ENCODE measurements at regions not wholly inside any gene's neighbourhood (a gene's known extent, or its start where the extent isn't known, plus 50 kb on each side); places are given as distances from the start of the nearest gene placed in this dataset.
A peak's percentile ranks its signal among the peaks of the same experiment; 100 is the strongest.

- no peak for DNase-seq (ENCODE audit: low read depth)
- TF ChIP-seq, protein P1, sequence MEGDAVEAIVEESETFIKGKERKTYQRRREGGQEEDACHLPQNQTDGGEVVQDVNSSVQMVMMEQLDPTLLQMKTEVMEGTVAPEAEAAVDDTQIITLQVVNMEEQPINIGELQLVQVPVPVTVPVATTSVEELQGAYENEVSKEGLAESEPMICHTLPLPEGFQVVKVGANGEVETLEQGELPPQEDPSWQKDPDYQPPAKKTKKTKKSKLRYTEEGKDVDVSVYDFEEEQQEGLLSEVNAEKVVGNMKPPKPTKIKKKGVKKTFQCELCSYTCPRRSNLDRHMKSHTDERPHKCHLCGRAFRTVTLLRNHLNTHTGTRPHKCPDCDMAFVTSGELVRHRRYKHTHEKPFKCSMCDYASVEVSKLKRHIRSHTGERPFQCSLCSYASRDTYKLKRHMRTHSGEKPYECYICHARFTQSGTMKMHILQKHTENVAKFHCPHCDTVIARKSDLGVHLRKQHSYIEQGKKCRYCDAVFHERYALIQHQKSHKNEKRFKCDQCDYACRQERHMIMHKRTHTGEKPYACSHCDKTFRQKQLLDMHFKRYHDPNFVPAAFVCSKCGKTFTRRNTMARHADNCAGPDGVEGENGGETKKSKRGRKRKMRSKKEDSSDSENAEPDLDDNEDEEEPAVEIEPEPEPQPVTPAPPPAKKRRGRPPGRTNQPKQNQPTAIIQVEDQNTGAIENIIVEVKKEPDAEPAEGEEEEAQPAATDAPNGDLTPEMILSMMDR (conservative IDR thresholded peaks at IDR 0.05; ENCODE audit: low read depth, low read length) = no peak
- H3K4me3 ChIP-seq (ENCODE audit: low read length) = no peak overlapping the region
Observed at GRCh38 chr12:90899456-90900182, 55.4 kb downstream of the CCER1 start.

DNA sequence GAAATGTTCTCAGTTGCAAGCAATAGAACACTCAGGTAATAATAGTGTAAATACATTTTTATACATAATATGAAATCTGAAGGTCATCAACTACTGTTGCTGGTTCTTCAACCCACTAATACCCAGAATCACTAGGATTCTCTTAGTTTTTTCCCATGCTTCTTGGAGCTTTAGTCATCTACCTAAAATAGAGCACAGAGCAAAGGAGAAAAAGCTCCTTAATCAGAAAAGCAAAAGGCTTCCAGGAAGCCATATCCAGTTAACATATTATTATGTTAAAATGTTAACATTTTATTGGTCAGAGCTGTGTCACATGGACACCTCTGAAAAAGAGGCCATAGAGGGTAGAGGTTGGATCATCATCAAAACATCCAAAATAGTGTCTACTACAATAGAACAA, 57.0 kb downstream of the CCER1 start:
- TF ChIP-seq, protein P1 (conservative IDR thresholded peaks at IDR 0.05; ENCODE audit: low read depth, low read length) = no peak
- no peak for DNase-seq (ENCODE audit: low read depth)
- H3K4me3 ChIP-seq (ENCODE audit: low read length) = no peak overlapping the region

DNA sequence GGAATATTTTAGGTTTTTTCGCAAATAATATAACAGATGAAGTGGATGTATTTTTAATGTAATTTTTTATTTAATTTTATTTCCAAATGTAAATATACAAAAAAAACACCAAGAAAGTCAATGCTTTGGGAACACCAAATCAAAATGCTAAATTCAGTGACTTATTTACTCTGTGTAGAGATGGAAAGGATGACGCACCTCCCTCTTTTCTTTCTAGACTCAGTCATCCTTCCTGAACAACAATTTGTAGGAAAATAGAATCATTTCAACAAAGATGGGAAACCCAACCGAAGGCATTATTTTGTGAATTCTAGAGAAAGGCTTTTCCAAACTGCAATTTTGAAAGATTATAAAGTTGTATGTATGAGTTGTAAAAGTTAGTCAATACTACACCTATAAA, 57.7 kb downstream of the CCER1 start:
- TF ChIP-seq, protein P1 (conservative IDR thresholded peaks at IDR 0.05; ENCODE audit: low read depth, low read length) = no peak
- no peak overlapping the region for H3K4me3 ChIP-seq (ENCODE audit: low read length)
- DNase-seq (ENCODE audit: low read depth) = no peak

DNA sequence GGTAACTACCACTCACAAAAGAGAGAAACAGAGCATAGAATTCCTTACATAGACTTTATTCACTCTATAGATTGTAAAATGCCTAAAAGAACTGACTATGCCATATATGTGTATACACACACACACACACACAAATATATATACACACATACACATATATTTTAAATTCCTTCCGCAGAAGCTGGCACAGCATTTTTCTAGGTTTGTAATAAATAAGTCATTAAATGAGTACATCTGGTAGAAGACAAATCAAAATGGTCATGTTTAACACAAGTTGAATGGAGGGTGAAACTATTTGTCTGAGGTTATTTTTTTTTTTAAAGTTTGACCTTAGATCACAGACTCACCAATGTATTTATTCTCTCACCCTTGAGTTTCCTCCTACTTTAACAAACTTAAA, 58.2 kb downstream of the CCER1 start:
- TF ChIP-seq, protein P1 (conservative IDR thresholded peaks at IDR 0.05; ENCODE audit: low read depth, low read length) = no peak
- no peak overlapping the region for H3K4me3 ChIP-seq (ENCODE audit: low read length)
- no peak for DNase-seq (ENCODE audit: low read depth)

DNA sequence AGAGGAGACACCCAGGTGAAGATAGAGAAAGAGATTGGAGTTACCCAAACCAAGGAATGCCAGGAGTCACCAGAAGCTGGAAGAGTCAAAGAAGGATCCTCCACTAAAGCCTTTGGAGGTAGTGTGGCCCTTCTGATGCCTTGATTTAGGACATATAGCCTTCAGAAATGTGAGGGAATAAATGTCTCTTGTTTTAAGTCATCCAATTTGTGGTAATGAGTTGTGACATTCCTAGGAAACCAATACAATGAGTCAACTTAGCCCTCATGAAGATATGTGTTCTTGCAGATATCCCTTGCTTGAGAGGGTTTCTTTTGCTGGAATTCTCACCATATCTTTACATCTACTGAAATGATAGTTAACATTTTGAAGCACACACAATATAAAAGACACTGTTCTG, 58.8 kb downstream of the CCER1 start:
- no peak overlapping the region for H3K4me3 ChIP-seq (ENCODE audit: low read length)
- TF ChIP-seq, protein P1 (conservative IDR thresholded peaks at IDR 0.05; ENCODE audit: low read depth, low read length) = no peak
- peak; percentile 30 for DNase-seq (ENCODE audit: low read depth)

GRCh38 chr12:90888316-90888715, 66.7 kb downstream of the CCER1 start:
- no peak for DNase-seq (ENCODE audit: low read depth)
- H3K4me3 ChIP-seq (ENCODE audit: low read length) = no peak overlapping the region
- TF ChIP-seq, protein P1 (conservative IDR thresholded peaks at IDR 0.05; ENCODE audit: low read depth, low read length) = no peak

DNA sequence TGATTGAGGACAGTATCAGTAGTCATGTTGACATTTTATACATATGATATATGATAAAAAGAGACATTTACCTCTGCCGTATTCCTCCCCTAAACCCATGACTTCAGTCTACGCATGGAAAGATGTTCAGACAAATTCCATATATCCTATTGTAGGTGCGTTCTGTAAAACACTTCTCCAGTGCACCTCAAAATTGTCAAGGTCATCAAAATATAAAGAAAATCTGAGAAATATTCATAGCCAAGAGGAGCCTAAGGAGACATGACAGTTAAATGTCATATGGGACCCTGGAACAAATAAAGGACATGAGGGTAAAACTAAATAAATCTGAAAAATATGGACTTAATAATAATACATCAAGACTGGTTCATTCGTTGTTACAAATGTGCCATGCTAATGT, 71.5 kb downstream of the CCER1 start:
- no peak for DNase-seq (ENCODE audit: low read depth)
- TF ChIP-seq, protein P1 (conservative IDR thresholded peaks at IDR 0.05; ENCODE audit: low read depth, low read length) = no peak
- H3K4me3 ChIP-seq (ENCODE audit: low read length) = no peak overlapping the region

Measured in retinal pigment epithelial cell (primary cell).